Karpas-422 (cell line): ENCODE measurements at regions not wholly inside any gene's neighbourhood (a gene's known extent, or its start where the extent isn't known, plus 50 kb on each side); places are given as distances from the start of the nearest gene placed in this dataset.

Experiments
- DNase-seq: peaks from one replicate; pipeline ENCODE4 v3.0.0-alpha.2; 2015
- H2AFZ ChIP-seq: fragments of 200-600 bp; sonication (generic); 2 replicates; pipeline ENCODE4 v1.6.1; 2014; ENCODE audit warnings: antibody characterized with exemption, low read length, mixed read lengths
- H3K27ac ChIP-seq: fragments of 200-600 bp; sonication (generic); 2 replicates; pipeline ENCODE4 v1.5.1; 2014; ENCODE audit warnings: mild to moderate bottlenecking, low read length, moderate library complexity
- H3K27me3 ChIP-seq: fragments of 200-600 bp; sonication (generic); 2 replicates; pipeline ENCODE4 v1.6.1; 2014; ENCODE audit warnings: low read length, mixed read lengths
- H3K36me3 ChIP-seq: fragments of 200-600 bp; sonication (generic); 2 replicates; pipeline ENCODE4 v1.6.1; 2014; ENCODE audit warnings: low read length, mixed read lengths; ENCODE audit not compliant: insufficient read depth
- H3K4me1 ChIP-seq: fragments of 200-600 bp; sonication (generic); 2 replicates; pipeline ENCODE4 v1.6.1; 2014; ENCODE audit warnings: mild to moderate bottlenecking, low read length, mixed read lengths
- H3K4me2 ChIP-seq: fragments of 200-600 bp; sonication (generic); 2 replicates; pipeline ENCODE4 v1.6.1; 2014; ENCODE audit warnings: low read length, low read depth, mild to moderate bottlenecking; ENCODE audit not compliant: poor library complexity, severe bottlenecking
- H3K4me3 ChIP-seq: fragments of 200-600 bp; sonication (generic); 2 replicates; pipeline ENCODE4 v1.5.1; 2014; ENCODE audit warnings: mild to moderate bottlenecking, antibody characterized with exemption, low read length, mixed read lengths
- H3K79me2 ChIP-seq: fragments of 200-600 bp; sonication (generic); 2 replicates; pipeline ENCODE4 v1.6.1; 2014; ENCODE audit warnings: mild to moderate bottlenecking, low read length, mixed read lengths
- H3K9ac ChIP-seq: fragments of 200-600 bp; sonication (generic); 2 replicates; pipeline ENCODE4 v1.6.0; 2014; ENCODE audit warnings: low read length
- H3K9me2 ChIP-seq: fragments of 200-600 bp; sonication (generic), shearing (Covaris generic); replicated peaks from 2 replicates; pipeline ENCODE4 v1.6.0; 2014; ENCODE audit warnings: mild to moderate bottlenecking, low read length, moderate library complexity; ENCODE audit not compliant: insufficient read depth
- H3K9me3 ChIP-seq: fragments of 300-700, 200-600 bp; sonication (generic); 2 replicates; pipeline ENCODE4 v1.6.1; 2014; ENCODE audit warnings: low read length, mixed read lengths
- H4K20me1 ChIP-seq: fragments of 200-600 bp; sonication (generic); 2 replicates; pipeline ENCODE4 v1.6.1; 2014; ENCODE audit warnings: mild to moderate bottlenecking, antibody characterized with exemption, low read length, low read depth; ENCODE audit not compliant: insufficient read depth

DNA sequence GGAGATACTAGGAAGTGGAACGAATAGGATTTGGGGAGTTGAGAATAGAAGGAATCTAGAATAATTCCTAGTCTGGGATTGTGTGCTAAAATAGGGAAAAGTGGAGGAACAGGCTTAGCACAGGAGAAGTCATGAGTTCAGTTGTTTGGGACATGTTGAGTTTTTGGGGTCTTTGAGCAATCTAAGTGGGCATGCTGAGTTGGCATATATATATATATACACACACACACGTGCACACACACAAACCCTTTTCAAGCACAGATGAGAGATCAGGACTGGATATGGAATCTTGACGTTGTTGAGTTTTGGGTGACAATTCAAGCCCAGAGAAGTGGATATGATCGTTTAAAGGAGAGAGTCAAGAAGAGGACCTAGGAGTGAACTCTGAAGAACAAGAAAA lies 168.2 kb upstream of the CHST9 start:
- Histone ChIP-seq H3K4me2 (no peak overlapping the region), H3K4me3 (no peak overlapping the region), H3K4me1 (no peaks in the 10 kb centered on the region), H3K9me3 (peaks cover 3% of the 10 kb centered on the region), H4K20me1 (no peaks in the 10 kb centered on the region), H3K27ac (no peak overlapping the region), H3K27me3 (no peaks in the 10 kb centered on the region), H2AFZ (no peak overlapping the region), H3K9ac (no peak overlapping the region), H3K79me2 (no peaks in the 10 kb centered on the region), H3K36me3 (no peaks in the 10 kb centered on the region), H3K9me2 (no peaks in the 10 kb centered on the region)
- no peak for DNase-seq

DNA sequence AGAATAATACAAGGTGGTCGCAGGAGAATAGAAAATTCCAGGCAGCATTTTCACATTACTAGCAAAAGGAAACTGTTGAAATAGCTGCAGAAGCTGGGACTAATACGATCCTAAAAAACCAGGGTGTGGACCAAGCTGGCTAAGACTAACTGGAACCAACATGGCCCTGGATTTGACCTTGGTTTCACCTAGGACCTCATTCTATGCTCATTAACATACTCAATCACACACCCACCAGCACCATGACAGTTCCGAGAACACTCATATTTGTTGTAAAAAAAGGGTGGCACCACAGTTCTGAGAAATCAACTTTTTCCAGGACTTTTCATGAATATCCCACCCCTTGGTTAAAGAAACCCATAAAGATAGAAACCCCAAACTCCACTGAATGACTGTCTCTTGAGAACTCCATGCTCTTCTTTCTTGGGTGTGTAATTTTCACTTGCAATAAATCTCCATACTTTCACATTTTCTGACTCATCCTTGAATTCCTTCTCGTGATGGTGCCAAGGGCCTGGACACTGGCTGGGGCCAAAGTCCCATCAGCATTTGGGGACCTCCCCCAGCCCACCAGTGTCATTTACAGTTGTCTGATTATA lies 164.3 kb upstream of the CHST9 start:
- peaks cover 3% of the 10 kb centered on the region; the same call in 1 of the 2 replicates for H3K9me3 ChIP-seq
- no peaks in the 10 kb centered on the region for H3K36me3 ChIP-seq
- no peaks in the 10 kb centered on the region for H3K27me3 ChIP-seq
- no peaks in the 10 kb centered on the region for H4K20me1 ChIP-seq
- no peak for DNase-seq
- H2AFZ ChIP-seq: no peak overlapping the region
- H3K9me2 ChIP-seq: no peaks in the 10 kb centered on the region
- no peak overlapping the region for H3K4me3 ChIP-seq
- no peak overlapping the region for H3K27ac ChIP-seq
- no peaks in the 10 kb centered on the region for H3K4me1 ChIP-seq
- H3K9ac ChIP-seq: no peak overlapping the region
- no peaks in the 10 kb centered on the region for H3K79me2 ChIP-seq
- H3K4me2 ChIP-seq: no peak overlapping the region

DNA sequence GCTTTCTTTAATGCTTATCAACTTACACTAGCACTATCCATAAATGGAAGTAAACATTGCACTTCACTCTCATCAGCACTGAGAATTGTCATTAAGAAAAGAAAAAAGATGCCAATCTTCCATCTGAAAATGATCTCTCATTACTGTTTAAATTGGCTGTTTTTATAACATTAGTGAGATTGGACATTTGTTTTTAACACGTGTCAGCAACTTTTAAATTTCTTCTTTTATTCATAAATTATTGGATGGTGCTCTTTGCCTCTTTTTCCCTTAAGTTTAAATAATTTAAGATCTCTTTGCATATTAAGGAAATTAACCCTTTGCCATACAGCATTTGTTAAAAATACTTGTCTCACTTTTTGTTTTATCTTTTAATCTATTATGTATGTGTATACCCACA lies 146.5 kb upstream of the CHST9 start:
- Histone ChIP-seq H3K9me3 (peaks cover 5% of the 10 kb centered on the region; the same call in 1 of the 2 replicates), H3K27me3 (no peaks in the 10 kb centered on the region), H3K4me2 (no peak overlapping the region), H3K9me2 (no peaks in the 10 kb centered on the region), H3K4me1 (no peaks in the 10 kb centered on the region), H3K79me2 (no peaks in the 10 kb centered on the region), H2AFZ (no peak overlapping the region), H4K20me1 (no peaks in the 10 kb centered on the region), H3K36me3 (no peaks in the 10 kb centered on the region), H3K4me3 (no peak overlapping the region), H3K9ac (no peak overlapping the region), H3K27ac (no peak overlapping the region)
- no peak for DNase-seq

DNA sequence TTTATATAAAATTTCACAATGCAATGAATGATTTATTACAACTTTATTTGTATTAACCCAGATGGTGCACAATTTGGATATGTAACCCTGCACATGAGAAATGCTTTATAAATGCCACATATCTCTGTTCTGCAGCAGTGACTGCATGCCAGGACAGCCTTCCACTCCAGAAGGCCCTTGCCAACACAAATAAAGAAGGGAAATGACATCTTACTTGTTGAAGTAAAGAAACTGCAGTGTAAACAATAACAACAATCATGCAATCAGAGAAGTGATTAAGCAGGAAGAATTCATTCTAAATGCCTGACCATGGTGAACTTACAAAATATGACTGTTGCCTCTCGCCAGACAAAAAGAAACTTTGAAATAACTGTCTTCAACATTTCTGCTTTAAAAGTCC lies 129.9 kb upstream of the CHST9 start:
- Histone ChIP-seq H3K4me1 (no peaks in the 10 kb centered on the region), H3K4me3 (no peak overlapping the region), H3K36me3 (no peaks in the 10 kb centered on the region), H3K79me2 (no peaks in the 10 kb centered on the region), H3K4me2 (no peak overlapping the region), H4K20me1 (no peaks in the 10 kb centered on the region), H3K27me3 (no peaks in the 10 kb centered on the region), H2AFZ (no peak overlapping the region), H3K9me2 (no peaks in the 10 kb centered on the region), H3K9ac (no peak overlapping the region), H3K9me3 (peaks cover 20% of the 10 kb centered on the region; the same call in 1 of the 2 replicates), H3K27ac (no peak overlapping the region)
- no peak for DNase-seq

DNA sequence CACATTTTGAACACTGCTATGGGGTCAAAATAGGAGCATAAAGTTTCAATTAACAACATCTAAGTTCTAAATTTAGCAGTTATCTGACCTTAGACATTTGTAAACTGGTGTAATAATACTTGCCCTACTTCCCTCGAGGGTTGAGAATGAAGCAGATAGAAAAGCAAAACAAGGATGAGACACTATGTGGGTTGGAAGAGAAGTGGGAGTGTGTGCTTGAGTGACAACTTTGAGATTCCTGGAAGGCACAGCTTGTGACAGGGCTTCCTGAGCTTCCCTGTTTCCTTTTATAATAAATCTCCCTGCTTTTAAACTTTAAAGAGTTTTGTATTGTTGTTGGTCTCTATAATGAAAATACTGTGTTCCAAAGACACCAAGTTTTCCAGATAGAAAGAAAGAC lies 128.6 kb upstream of the CHST9 start:
- no peaks in the 10 kb centered on the region for H3K27me3 ChIP-seq
- H3K9me2 ChIP-seq: no peaks in the 10 kb centered on the region
- no peak overlapping the region for H2AFZ ChIP-seq
- no peaks in the 10 kb centered on the region for H3K79me2 ChIP-seq
- no peak overlapping the region for H3K4me2 ChIP-seq
- no peak overlapping the region for H3K27ac ChIP-seq
- no peaks in the 10 kb centered on the region for H4K20me1 ChIP-seq
- no peaks in the 10 kb centered on the region for H3K4me1 ChIP-seq
- no peak overlapping the region for H3K4me3 ChIP-seq
- H3K9ac ChIP-seq: no peak overlapping the region
- no peaks in the 10 kb centered on the region for H3K36me3 ChIP-seq
- no peak for DNase-seq
- H3K9me3 ChIP-seq: peaks cover 15% of the 10 kb centered on the region; the same call in 1 of the 2 replicates

DNA sequence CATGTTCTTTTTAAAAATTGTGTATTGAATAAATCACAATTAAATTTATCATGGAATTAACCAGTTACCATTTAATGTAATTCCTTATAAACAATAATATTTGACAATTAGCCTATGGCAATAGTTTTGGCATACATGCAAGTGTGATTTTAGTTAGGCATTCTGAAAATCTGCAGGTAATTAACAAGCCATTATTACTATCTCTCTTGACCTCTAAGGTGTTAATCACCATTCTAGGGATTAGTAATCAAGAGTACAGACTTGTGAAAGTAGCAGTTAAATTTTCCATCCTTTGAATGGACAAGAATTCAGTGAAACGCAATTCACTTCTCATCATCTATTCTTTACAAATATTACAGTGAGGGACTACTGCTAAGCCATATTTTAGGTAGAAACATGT lies 127.7 kb upstream of the CHST9 start:
- no peaks in the 10 kb centered on the region for H3K4me1 ChIP-seq
- no peak overlapping the region for H3K4me3 ChIP-seq
- H3K79me2 ChIP-seq: no peaks in the 10 kb centered on the region
- H3K9me2 ChIP-seq: no peaks in the 10 kb centered on the region
- peaks cover 15% of the 10 kb centered on the region; the same call in 1 of the 2 replicates for H3K9me3 ChIP-seq
- H3K36me3 ChIP-seq: no peaks in the 10 kb centered on the region
- no peak overlapping the region for H2AFZ ChIP-seq
- no peak for DNase-seq
- H4K20me1 ChIP-seq: no peaks in the 10 kb centered on the region
- no peak overlapping the region for H3K9ac ChIP-seq
- no peak overlapping the region for H3K27ac ChIP-seq
- no peak overlapping the region for H3K4me2 ChIP-seq
- no peaks in the 10 kb centered on the region for H3K27me3 ChIP-seq

DNA sequence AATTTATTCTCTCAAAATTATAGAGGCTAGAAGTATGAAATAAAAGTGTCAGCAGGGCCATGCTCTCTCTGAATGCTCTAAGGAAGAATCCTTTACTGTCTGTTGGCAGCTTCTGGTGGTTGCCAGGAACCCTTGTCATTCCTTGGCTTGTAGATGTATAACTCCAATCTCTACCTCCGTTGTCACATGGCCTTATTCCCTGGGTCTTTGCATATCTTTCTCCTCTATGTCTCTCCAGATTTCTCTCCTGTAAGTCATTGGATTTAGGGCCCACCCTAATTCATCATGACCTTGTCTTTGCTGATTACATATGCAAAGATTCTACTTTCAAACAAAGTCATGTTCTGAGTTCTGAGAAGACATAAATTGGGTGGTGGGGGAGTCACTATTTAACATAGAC lies 127.0 kb upstream of the CHST9 start:
- H2AFZ ChIP-seq: no peak overlapping the region
- no peak overlapping the region for H3K4me2 ChIP-seq
- peaks cover 15% of the 10 kb centered on the region; the same call in 1 of the 2 replicates for H3K9me3 ChIP-seq
- H3K9me2 ChIP-seq: no peaks in the 10 kb centered on the region
- no peak for DNase-seq
- no peaks in the 10 kb centered on the region for H3K27me3 ChIP-seq
- no peaks in the 10 kb centered on the region for H3K4me1 ChIP-seq
- H3K9ac ChIP-seq: no peak overlapping the region
- H3K27ac ChIP-seq: no peak overlapping the region
- H3K36me3 ChIP-seq: no peaks in the 10 kb centered on the region
- H3K4me3 ChIP-seq: no peak overlapping the region
- no peaks in the 10 kb centered on the region for H4K20me1 ChIP-seq
- no peaks in the 10 kb centered on the region for H3K79me2 ChIP-seq

DNA sequence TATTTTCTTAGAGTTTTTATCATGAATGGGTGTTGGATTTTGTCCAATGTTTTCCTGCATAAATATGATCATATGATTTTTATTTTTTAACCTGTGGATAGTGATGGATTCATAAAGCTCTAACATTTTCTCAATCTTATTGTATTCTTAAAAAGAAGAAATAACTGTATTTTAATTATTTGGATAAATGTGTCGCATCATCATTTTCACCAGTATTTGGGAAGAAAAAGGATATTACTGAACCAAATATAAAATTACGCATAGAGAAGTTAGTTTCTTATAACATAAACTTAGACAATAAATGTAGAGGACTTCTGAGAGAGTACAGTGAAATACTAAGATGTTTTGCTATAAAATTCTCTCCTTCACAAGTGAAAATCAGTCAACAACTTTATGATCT lies 126.0 kb upstream of the CHST9 start:
- Histone ChIP-seq H3K27ac (no peak overlapping the region), H3K4me2 (no peak overlapping the region), H3K9me2 (no peaks in the 10 kb centered on the region), H3K79me2 (no peaks in the 10 kb centered on the region), H3K4me1 (no peaks in the 10 kb centered on the region), H3K4me3 (no peak overlapping the region), H3K36me3 (no peaks in the 10 kb centered on the region), H3K9me3 (peaks cover 13% of the 10 kb centered on the region; the same call in 1 of the 2 replicates), H2AFZ (no peak overlapping the region), H4K20me1 (no peaks in the 10 kb centered on the region), H3K27me3 (no peaks in the 10 kb centered on the region), H3K9ac (no peak overlapping the region)
- DNase-seq: no peak
